ENCODE measurements at regions not wholly inside any gene's neighbourhood (a gene's known extent, or its start where the extent isn't known, plus 50 kb on each side); places are given as distances from the start of the nearest gene placed in this dataset.
"Not testable (repeated sequence)": the region's sequence is repeated elsewhere in the genome, so short reads cannot be mapped to it uniquely, and the experiment has no call there.

GRCh38 chrX:92540461-92540860 is 761.3 kb downstream of the PCDH11X start:
- not testable (repeated sequence) for TF ChIP-seq POLR2A (IDR thresholded peaks at IDR 0.05; ENCODE audit: extremely low read depth, insufficient read length); CTCF (IDR thresholded peaks at IDR 0.05; ENCODE audit: low read depth, low read length); MAX (IDR thresholded peaks at IDR 0.05; ENCODE audit: low read depth, low read length)

Measured in NB4 (cell line).